Uterus (tissue), 3 donors: ENCODE measurements at regions not wholly inside any gene's neighbourhood (a gene's known extent, or its start where the extent isn't known, plus 50 kb on each side); places are given as distances from the start of the nearest gene placed in this dataset.
"Not testable (repeated sequence)": the region's sequence is repeated elsewhere in the genome, so short reads cannot be mapped to it uniquely, and the experiment has no call there.

Experiments used
- DNase-seq, 2 donors: peaks; one replicate each; pipeline ENCODE4 v3.0.0-alpha.2; 2019 to 2020
- H3K27ac ChIP-seq, 2 donors: fragments of 200-600 bp; sonication (generic); 1 replicate in 1 of 2; 2 replicates in 1 of 2; pipeline ENCODE4 v1.5.1; 2016 to 2018
- H3K27me3 ChIP-seq, 2 donors: fragments of 200-600 bp; sonication (generic); one replicate each; pipeline ENCODE4 v1.5.1; 2018 to 2019; ENCODE audit warnings: control low read depth in 1 of 2
- H3K36me3 ChIP-seq, 2 donors: fragments of 200-600 bp; sonication (generic); one replicate each; pipeline ENCODE4 v1.5.1; 2019; ENCODE audit warnings: control low read depth in 1 of 2
- H3K4me1 ChIP-seq, 2 donors: fragments of 200-600 bp; sonication (generic); one replicate each; pipeline ENCODE4 v1.5.1; 2018 to 2019; ENCODE audit warnings: control low read depth in 1 of 2
- H3K4me3 ChIP-seq, 2 donors: fragments of 200-600 bp; sonication (generic); 1 replicate in 1 of 2; 2 replicates in 1 of 2; pipeline ENCODE4 v1.5.1; 2018 to 2019; ENCODE audit warnings: mild to moderate bottlenecking in 1 of 2
- H3K9me3 ChIP-seq, 2 donors: fragments of 200-600 bp; sonication (generic); one replicate each; pipeline ENCODE4 v1.5.1; 2019; ENCODE audit warnings: control low read depth in 1 of 2
- CTCF ChIP-seq, 4 experiments: fragments of 200-600 bp in 2 of 4; fragments of 450-650 bp in 2 of 4; sonication (generic) in 2 of 4; IDR thresholded peaks; one replicate each; pipeline ENCODE4 v1.5.1; 2016 to 2019; ENCODE audit warnings: antibody characterized with exemption in 4 of 4, mild to moderate bottlenecking in 2 of 4, moderate library complexity in 1 of 4
- POLR2A ChIP-seq, 2 donors: fragments of 450-650 bp; IDR thresholded peaks; one replicate each; pipeline ENCODE4 v1.6.1; 2016; ENCODE audit warnings: antibody characterized with exemption in 2 of 2, mild to moderate bottlenecking in 1 of 2, moderate library complexity in 1 of 2
- intact Hi-C: fragments of 100-400 bp; cut with DNase I; formaldehyde crosslinking; loops from one replicate; pipeline ENCODE4 v1.15.1; 2023; ENCODE audit warnings: low total_unique reads
- donor health status: DM: yes; HTN: yes; CAD: no.

GRCh38 chrX:151084454-151084853 lies 91.9 kb upstream of the GPR50 start:
- H3K27ac ChIP-seq, result no peak overlapping the region
- intact Hi-C loops, result no loop called here
- TF ChIP-seq CTCF (IDR thresholded peaks at IDR 0.05) (no peak), POLR2A (IDR thresholded peaks at IDR 0.05) (no peak)
- H3K4me1 ChIP-seq, result no peaks in the 10 kb centered on the region
- H3K36me3 ChIP-seq, result no peaks in the 10 kb centered on the region
- DNase-seq, result no peak
- no peaks in the 10 kb centered on the region for H3K9me3 ChIP-seq
- no peak overlapping the region for H3K4me3 ChIP-seq
- H3K27me3 ChIP-seq, result no peaks in the 10 kb centered on the region

GRCh38 chrX:151085207-151085606 lies 91.2 kb upstream of the GPR50 start:
- intact Hi-C loops, result no loop called here
- no peak overlapping the region for H3K27ac ChIP-seq
- no peaks in the 10 kb centered on the region for H3K4me1 ChIP-seq
- TF ChIP-seq CTCF (IDR thresholded peaks at IDR 0.05), result no peak
- TF ChIP-seq POLR2A (IDR thresholded peaks at IDR 0.05), result no peak
- H3K36me3 ChIP-seq, result no peaks in the 10 kb centered on the region
- DNase-seq, result no peak
- no peaks in the 10 kb centered on the region for H3K9me3 ChIP-seq
- H3K27me3 ChIP-seq, result no peaks in the 10 kb centered on the region
- H3K4me3 ChIP-seq, result no peak overlapping the region

DNA sequence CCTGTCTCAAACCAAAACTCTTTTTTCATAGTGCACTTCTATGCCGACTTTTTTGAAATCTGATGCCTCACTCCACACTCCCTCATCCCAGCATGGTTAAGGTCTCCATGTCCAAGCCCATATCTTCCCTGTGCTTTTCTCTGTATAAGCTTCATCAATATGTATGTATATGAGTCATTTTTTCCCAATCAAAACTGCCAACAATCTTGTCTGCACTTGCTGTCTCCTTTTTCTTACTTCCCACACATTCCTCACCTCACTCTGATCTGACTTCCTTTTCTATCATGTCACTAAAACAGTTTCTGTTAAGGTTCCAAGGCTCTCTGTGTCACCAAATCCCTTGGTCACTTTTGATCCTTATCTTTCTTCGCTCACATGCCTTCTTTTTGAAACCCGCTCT lies 88.2 kb upstream of the GPR50 start:
- H3K4me1 ChIP-seq, result no peaks in the 10 kb centered on the region
- H3K36me3 ChIP-seq, result no peaks in the 10 kb centered on the region
- no peak for DNase-seq
- H3K27ac ChIP-seq, result no peak overlapping the region
- intact Hi-C loops, result no loop called here
- TF ChIP-seq CTCF (IDR thresholded peaks at IDR 0.05), result no peak
- TF ChIP-seq POLR2A (IDR thresholded peaks at IDR 0.05), result no peak
- H3K4me3 ChIP-seq, result no peak overlapping the region
- no peaks in the 10 kb centered on the region for H3K9me3 ChIP-seq
- H3K27me3 ChIP-seq, result no peaks in the 10 kb centered on the region

- Histone ChIP-seq H3K4me3 (no peak overlapping the region), H3K9me3 (no peaks in the 10 kb centered on the region), H3K27me3 (peaks cover 0 to 4% of the 10 kb centered on the region in 2 donors), H3K4me1 (no peaks in the 10 kb centered on the region), H3K36me3 (no peaks in the 10 kb centered on the region), H3K27ac (no peak overlapping the region)
- no peak for DNase-seq
- intact Hi-C loops, result no loop called here
- TF ChIP-seq POLR2A (IDR thresholded peaks at IDR 0.05) (no peak), CTCF (IDR thresholded peaks at IDR 0.05) (no peak)
These were observed 77.4 kb upstream of the GPR50 start for GRCh38 chrX:151099001-151099400.

GRCh38 chrX:151100799-151101198 lies 75.6 kb upstream of the GPR50 start:
- no peak for TF ChIP-seq CTCF (IDR thresholded peaks at IDR 0.05)
- TF ChIP-seq POLR2A (IDR thresholded peaks at IDR 0.05), result no peak
- H3K27me3 ChIP-seq, result no peaks in the 10 kb centered on the region
- intact Hi-C loops, result no loop called here
- no peak overlapping the region for H3K4me3 ChIP-seq
- no peaks in the 10 kb centered on the region for H3K4me1 ChIP-seq
- DNase-seq, result no peak
- H3K36me3 ChIP-seq, result no peaks in the 10 kb centered on the region
- H3K27ac ChIP-seq, result no peak overlapping the region
- no peaks in the 10 kb centered on the region for H3K9me3 ChIP-seq

- not testable (repeated sequence) for H3K27me3 ChIP-seq
These were observed 63.2 kb upstream of the GPR50 start for GRCh38 chrX:151113200-151113599.

More at GRCh38 chrX:151113200-151113599, 63.2 kb upstream of the GPR50 start:
- intact Hi-C loops, H3K4me1 ChIP-seq, H3K9me3 ChIP-seq, H3K27ac ChIP-seq, H3K4me3 ChIP-seq, DNase-seq, H3K36me3 ChIP-seq: not testable (repeated sequence)
